ENCODE measurements at regions not wholly inside any gene's neighbourhood (a gene's known extent, or its start where the extent isn't known, plus 50 kb on each side); places are given as distances from the start of the nearest gene placed in this dataset.
"Not testable (repeated sequence)": the region's sequence is repeated elsewhere in the genome, so short reads cannot be mapped to it uniquely, and the experiment has no call there.

DNA sequence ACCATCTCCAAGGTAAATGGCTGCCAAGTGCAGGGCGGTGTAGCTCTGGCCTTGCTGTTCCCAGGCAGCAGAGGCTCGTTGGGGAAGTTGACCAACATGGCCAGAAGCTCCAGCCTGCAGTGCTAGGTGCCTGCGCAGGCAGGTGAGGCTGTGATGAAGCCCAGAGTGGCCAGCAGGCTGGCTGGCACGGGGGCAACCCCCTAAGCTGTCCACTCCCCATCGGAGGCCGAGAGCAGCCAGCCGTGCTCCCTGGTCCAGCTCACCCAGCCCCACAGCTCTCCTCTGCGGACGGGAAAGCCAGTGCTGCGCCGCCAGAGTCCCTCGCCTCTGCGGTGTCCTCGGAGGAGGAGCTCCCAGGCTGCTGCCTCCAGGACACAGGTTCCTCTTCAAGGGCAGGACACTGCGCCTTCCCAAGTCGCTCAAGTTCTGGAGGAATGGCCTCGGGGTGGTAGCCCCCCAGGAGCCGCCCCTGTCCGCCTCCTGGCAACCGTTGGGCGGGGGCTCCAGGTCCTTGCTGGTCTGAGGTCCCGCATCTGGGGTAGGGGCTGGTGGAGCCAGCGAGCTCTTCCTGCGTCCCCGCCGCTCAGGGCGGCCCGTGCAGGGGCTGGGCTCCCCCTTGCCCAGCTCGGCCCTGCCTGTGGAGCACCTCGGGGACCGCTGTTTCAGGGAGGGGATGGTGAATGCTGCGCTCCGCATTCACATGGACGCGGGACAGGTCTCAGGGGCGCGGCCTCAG lies 1438.1 kb upstream of the TPTE start:
- intact Hi-C loops (cut with DNase I); H3K4me3 ChIP-seq; H3K36me3 ChIP-seq; H3K4me1 ChIP-seq; H3K27me3 ChIP-seq; DNase-seq; H3K27ac ChIP-seq: not testable (repeated sequence)
- H3K9me3 ChIP-seq: peaks cover 0 to 21% (median 0%) of the 10 kb centered on the region in 3 donors
- WGBS, 2 donors: no CpG with 5 or more reads among the region's 37 CpGs

GRCh38 chr21:9086299-9086698 lies 1435.1 kb upstream of the TPTE start:
- H3K27me3 ChIP-seq; H3K4me1 ChIP-seq; intact Hi-C loops (cut with DNase I); H3K4me3 ChIP-seq; H3K36me3 ChIP-seq; DNase-seq; H3K27ac ChIP-seq: not testable (repeated sequence)
- WGBS, 2 donors: 93% methylated on average over 5 of the region's 13 CpGs; no CpG with 5 or more reads in 1 of the 2 donors
- peaks cover 0 to 21% (median 0%) of the 10 kb centered on the region in 3 donors for H3K9me3 ChIP-seq

DNA sequence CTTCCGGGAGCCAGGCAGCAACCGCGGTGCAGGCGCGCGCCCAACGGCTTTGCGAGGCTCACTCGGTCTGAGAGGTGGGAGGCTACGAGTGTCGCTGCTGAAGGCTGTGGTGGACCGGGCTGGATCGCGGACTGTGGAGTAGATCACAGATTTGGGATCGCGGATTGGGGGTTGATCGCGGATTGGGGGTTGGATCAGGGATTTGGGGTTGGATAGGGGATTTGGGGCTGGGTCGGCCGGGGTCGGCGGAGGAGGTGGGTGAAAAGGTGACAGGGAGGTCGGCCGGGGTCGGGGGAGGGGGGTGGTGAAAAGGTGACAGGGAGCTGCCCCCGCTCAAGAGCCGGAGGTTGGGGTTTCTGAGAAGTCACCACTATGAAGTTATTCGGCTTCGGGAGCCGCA lies 1433.6 kb upstream of the TPTE start:
- H3K36me3 ChIP-seq; H3K27ac ChIP-seq; H3K4me3 ChIP-seq; DNase-seq; intact Hi-C loops (cut with DNase I); H3K27me3 ChIP-seq; H3K4me1 ChIP-seq: not testable (repeated sequence)
- WGBS, 2 donors: 84 to 89% methylated on average over 13 to 17 of the region's 30 CpGs
- peaks cover 0 to 21% (median 0%) of the 10 kb centered on the region in 3 donors for H3K9me3 ChIP-seq

DNA sequence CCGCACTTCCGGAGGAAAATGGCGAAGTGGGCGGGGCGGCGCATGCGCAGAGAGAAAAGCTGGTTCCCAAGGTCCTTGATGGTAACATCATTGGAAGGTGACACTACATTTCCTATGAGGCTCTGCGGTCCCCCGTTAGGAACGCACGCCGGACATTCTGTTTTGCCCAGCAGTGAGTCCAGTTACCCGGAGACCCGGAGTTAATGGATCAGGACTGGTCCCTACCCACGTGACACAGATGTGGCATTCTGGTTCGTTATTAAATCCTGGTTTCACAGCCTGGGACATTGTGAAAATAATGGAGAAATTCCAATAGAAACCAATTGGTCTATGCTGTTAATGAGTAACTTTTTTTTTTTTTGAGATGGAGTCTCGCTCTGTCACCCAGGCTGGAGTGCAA lies 1391.6 kb upstream of the TPTE start:
- H3K4me3 ChIP-seq; DNase-seq; H3K4me1 ChIP-seq; intact Hi-C loops (cut with DNase I); H3K27ac ChIP-seq; H3K27me3 ChIP-seq; H3K9me3 ChIP-seq; H3K36me3 ChIP-seq: not testable (repeated sequence)
- WGBS, 2 donors: no CpG with 5 or more reads among the region's 17 CpGs

DNA sequence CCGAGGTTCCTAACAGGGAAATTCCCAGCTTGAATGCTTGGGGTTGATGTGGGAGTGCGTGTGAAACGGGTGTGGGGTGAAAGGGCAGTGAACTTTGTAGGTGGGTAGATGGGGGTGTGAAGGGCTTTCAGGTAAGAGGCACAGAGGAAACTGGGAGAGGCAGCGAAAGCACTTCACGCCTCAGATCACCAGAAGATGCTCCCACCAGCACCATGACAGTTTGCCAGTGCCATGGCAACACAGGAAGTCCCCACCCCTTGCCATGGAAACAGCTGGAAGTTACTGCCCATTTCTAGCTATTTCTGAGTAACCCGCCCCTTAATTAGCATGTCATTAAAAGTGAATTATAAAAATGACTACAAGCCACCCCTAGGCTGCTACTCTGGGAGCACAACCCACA lies 1390.6 kb upstream of the TPTE start:
- intact Hi-C loops (cut with DNase I): not testable (repeated sequence)

More for the DNA sequence above, 1390.6 kb upstream of the TPTE start:
- WGBS, 2 donors: 20 to 75% methylated on average over 1 to 2 of the region's 6 CpGs
- not testable (repeated sequence) for H3K4me1 ChIP-seq, H3K36me3 ChIP-seq, H3K27me3 ChIP-seq, DNase-seq, H3K4me3 ChIP-seq, H3K27ac ChIP-seq, H3K9me3 ChIP-seq

Small RNA genes in the stretch of these regions (small RNA-seq; reads per million reads assigned to genes)
- gene CR392039.1: 0 reads per million in 4 donors

Measured in esophagus squamous epithelium (tissue), 5 donors.